C4-2B (cell line): ENCODE measurements at regions not wholly inside any gene's neighbourhood (a gene's known extent, or its start where the extent isn't known, plus 50 kb on each side); places are given as distances from the start of the nearest gene placed in this dataset.

Experiments
- ZFX ChIP-seq: fragments of 450-650 bp; IDR thresholded peaks from 2 replicates; pipeline ENCODE4 v1.6.1; 2017
- TF ChIP-seq, protein P1 (sequence below): fragments of 450-650 bp; conservative IDR thresholded peaks from 2 replicates; pipeline ENCODE4 v1.5.1; 2017; ENCODE audit warnings: mild to moderate bottlenecking

DNA sequence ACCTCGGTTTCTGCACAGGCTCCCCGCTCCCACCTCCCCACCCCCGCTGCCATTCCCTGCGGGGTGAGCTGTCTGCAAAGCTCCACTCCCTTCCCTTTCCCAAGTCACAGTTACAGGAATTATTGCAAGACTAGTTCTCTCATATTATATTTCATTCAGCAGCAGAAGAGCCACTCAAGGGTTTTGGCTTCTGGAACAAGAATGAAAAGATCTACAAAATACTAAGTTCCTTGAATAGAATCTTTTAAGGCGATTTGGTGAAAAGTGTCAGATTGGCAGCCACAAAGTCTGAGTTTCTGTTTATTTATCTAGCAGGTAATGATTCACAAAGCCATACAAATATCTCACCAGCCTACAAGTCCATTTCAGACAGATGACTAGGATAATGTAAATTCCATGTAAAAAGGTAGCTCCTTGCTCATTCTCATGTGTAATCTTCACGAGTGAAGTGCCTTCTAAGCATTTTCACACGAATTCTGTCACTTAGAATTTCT is 221.9 kb upstream of the RBBP8 start:
- TF ChIP-seq, protein P1, sequence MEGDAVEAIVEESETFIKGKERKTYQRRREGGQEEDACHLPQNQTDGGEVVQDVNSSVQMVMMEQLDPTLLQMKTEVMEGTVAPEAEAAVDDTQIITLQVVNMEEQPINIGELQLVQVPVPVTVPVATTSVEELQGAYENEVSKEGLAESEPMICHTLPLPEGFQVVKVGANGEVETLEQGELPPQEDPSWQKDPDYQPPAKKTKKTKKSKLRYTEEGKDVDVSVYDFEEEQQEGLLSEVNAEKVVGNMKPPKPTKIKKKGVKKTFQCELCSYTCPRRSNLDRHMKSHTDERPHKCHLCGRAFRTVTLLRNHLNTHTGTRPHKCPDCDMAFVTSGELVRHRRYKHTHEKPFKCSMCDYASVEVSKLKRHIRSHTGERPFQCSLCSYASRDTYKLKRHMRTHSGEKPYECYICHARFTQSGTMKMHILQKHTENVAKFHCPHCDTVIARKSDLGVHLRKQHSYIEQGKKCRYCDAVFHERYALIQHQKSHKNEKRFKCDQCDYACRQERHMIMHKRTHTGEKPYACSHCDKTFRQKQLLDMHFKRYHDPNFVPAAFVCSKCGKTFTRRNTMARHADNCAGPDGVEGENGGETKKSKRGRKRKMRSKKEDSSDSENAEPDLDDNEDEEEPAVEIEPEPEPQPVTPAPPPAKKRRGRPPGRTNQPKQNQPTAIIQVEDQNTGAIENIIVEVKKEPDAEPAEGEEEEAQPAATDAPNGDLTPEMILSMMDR = no peak
- TF ChIP-seq ZFX = no peak
